ENCODE measurements at regions not wholly inside any gene's neighbourhood (a gene's known extent, or its start where the extent isn't known, plus 50 kb on each side); places are given as distances from the start of the nearest gene placed in this dataset.

DNA sequence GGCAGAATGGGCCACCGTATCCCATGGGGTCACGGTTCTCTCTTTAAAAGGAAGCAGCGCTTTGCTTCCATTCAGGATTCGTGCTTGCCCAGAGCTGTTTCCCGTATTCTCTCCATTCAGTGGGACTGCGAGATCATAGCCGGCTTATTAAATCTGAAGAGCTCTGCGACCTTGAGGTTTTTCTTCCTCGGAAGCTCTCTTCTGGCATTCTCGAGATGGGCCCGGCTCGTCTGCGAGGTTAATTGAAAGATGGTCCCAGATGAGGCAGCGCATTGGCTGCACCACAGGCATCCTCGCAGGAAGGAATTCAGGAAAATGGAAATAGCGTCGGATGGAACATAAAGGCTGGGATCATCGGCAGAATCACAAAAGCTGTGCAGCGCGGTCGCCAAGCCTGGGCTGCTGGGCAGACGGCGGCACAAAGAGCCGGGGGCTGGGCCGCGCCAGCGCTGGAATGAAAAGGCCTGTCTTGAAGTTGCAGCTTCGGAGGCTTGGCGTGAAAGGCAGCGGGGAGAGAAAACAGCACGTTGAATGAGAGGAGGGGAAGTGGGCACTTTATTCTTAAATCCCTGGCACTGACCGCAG is 236.2 kb downstream of the IRX2 start:
- no peak for TF ChIP-seq REST (IDR thresholded peaks at IDR 0.05; ENCODE audit: borderline replicate concordance)
- TF ChIP-seq, protein P1, sequence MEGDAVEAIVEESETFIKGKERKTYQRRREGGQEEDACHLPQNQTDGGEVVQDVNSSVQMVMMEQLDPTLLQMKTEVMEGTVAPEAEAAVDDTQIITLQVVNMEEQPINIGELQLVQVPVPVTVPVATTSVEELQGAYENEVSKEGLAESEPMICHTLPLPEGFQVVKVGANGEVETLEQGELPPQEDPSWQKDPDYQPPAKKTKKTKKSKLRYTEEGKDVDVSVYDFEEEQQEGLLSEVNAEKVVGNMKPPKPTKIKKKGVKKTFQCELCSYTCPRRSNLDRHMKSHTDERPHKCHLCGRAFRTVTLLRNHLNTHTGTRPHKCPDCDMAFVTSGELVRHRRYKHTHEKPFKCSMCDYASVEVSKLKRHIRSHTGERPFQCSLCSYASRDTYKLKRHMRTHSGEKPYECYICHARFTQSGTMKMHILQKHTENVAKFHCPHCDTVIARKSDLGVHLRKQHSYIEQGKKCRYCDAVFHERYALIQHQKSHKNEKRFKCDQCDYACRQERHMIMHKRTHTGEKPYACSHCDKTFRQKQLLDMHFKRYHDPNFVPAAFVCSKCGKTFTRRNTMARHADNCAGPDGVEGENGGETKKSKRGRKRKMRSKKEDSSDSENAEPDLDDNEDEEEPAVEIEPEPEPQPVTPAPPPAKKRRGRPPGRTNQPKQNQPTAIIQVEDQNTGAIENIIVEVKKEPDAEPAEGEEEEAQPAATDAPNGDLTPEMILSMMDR (IDR thresholded peaks at IDR 0.05; ENCODE audit: poor library complexity, severe bottlenecking): no peak
- no peak for TF ChIP-seq SMC3 (conservative IDR thresholded peaks at IDR 0.05; ENCODE audit: poor library complexity)
- no peak for TF ChIP-seq TAF1 (IDR thresholded peaks at IDR 0.05; ENCODE audit: low read depth)
- TF ChIP-seq POLR2AphosphoS5 (IDR thresholded peaks at IDR 0.05): no peak
- no peak for TF ChIP-seq RAD21 (conservative IDR thresholded peaks at IDR 0.05)
- TF ChIP-seq EZH2 (IDR thresholded peaks at IDR 0.05; ENCODE audit: borderline replicate concordance, insufficient read depth, low read length, poor library complexity, severe bottlenecking): no peak
- TF ChIP-seq EP300 (conservative IDR thresholded peaks at IDR 0.05; ENCODE audit: poor library complexity, severe bottlenecking): no peak

Measured in neural cell (in vitro differentiated cells).